Osteoblast (primary cell): ENCODE measurements at regions not wholly inside any gene's neighbourhood (a gene's known extent, or its start where the extent isn't known, plus 50 kb on each side); places are given as distances from the start of the nearest gene placed in this dataset.

Experiments
- DNase-seq: peaks from one replicate; pipeline ENCODE4 v3.0.0; 2011; ENCODE audit warnings: low spot score, mixed read lengths; ENCODE audit not compliant: insufficient read length; ENCODE audit errors: missing footprints
- H2AFZ ChIP-seq: 2 replicates; pipeline ENCODE4 v1.6.0; 2011; ENCODE audit warnings: mild to moderate bottlenecking, low read length
- H3K27ac ChIP-seq: 2 replicates; pipeline ENCODE4 v1.5.1; 2011; ENCODE audit warnings: mild to moderate bottlenecking, low read depth, low read length, moderate library complexity
- H3K27me3 ChIP-seq: 2 replicates; pipeline ENCODE4 v1.6.0; 2012; ENCODE audit warnings: mild to moderate bottlenecking, control low read depth, inconsistent platforms, low read length, moderate library complexity; ENCODE audit not compliant: insufficient read depth
- H3K36me3 ChIP-seq: 2 replicates; pipeline ENCODE4 v1.5.1; 2011; ENCODE audit warnings: mild to moderate bottlenecking, low read length, control low read depth, moderate library complexity; ENCODE audit not compliant: insufficient read depth
- H3K4me1 ChIP-seq: 2 replicates; pipeline ENCODE4 v1.5.1; 2011; ENCODE audit warnings: mild to moderate bottlenecking, low read length, control low read depth, moderate library complexity; ENCODE audit not compliant: insufficient read depth
- H3K4me2 ChIP-seq: 2 replicates; pipeline ENCODE4 v1.6.0; 2011; ENCODE audit warnings: mild to moderate bottlenecking, low read length; ENCODE audit not compliant: insufficient read depth
- H3K4me3 ChIP-seq: fragments of 200-600 bp; sonication (generic); 3 replicates; pipeline ENCODE4 v1.5.1; 2012; ENCODE audit warnings: mild to moderate bottlenecking, low read length, inconsistent platforms; ENCODE audit not compliant: insufficient read depth
- H3K79me2 ChIP-seq: 2 replicates; pipeline ENCODE4 v1.6.0; 2012; ENCODE audit warnings: mild to moderate bottlenecking, low read length, control low read depth, inconsistent platforms; ENCODE audit not compliant: insufficient read depth
- H3K9me3 ChIP-seq: 2 replicates; pipeline ENCODE4 v1.5.1; 2011; ENCODE audit warnings: low read depth, low read length, control low read depth
- H4K20me1 ChIP-seq: 2 replicates; pipeline ENCODE4 v1.6.0; 2012; ENCODE audit warnings: mild to moderate bottlenecking, low read length, control low read depth; ENCODE audit not compliant: insufficient read depth
- TF ChIP-seq, protein P1 (sequence below): IDR thresholded peaks from 2 replicates; pipeline ENCODE4 v1.5.1; 2011; ENCODE audit warnings: mild to moderate bottlenecking, low read depth, low read length, moderate library complexity; ENCODE audit errors: extremely low read depth

- no peak for DNase-seq
- Histone ChIP-seq H3K4me3 (no peak overlapping the region), H3K79me2 (no peaks in the 10 kb centered on the region), H3K4me1 (no peaks in the 10 kb centered on the region), H3K9me3 (no peaks in the 10 kb centered on the region), H3K4me2 (no peak overlapping the region), H4K20me1 (no peaks in the 10 kb centered on the region), H3K36me3 (no peaks in the 10 kb centered on the region), H2AFZ (no peak overlapping the region), H3K27me3 (no peaks in the 10 kb centered on the region), H3K27ac (no peak overlapping the region)
- TF ChIP-seq, protein P1, sequence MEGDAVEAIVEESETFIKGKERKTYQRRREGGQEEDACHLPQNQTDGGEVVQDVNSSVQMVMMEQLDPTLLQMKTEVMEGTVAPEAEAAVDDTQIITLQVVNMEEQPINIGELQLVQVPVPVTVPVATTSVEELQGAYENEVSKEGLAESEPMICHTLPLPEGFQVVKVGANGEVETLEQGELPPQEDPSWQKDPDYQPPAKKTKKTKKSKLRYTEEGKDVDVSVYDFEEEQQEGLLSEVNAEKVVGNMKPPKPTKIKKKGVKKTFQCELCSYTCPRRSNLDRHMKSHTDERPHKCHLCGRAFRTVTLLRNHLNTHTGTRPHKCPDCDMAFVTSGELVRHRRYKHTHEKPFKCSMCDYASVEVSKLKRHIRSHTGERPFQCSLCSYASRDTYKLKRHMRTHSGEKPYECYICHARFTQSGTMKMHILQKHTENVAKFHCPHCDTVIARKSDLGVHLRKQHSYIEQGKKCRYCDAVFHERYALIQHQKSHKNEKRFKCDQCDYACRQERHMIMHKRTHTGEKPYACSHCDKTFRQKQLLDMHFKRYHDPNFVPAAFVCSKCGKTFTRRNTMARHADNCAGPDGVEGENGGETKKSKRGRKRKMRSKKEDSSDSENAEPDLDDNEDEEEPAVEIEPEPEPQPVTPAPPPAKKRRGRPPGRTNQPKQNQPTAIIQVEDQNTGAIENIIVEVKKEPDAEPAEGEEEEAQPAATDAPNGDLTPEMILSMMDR: no peak
Observed at GRCh38 chr4:18242919-18243693, 221.6 kb upstream of the LCORL start.

DNA sequence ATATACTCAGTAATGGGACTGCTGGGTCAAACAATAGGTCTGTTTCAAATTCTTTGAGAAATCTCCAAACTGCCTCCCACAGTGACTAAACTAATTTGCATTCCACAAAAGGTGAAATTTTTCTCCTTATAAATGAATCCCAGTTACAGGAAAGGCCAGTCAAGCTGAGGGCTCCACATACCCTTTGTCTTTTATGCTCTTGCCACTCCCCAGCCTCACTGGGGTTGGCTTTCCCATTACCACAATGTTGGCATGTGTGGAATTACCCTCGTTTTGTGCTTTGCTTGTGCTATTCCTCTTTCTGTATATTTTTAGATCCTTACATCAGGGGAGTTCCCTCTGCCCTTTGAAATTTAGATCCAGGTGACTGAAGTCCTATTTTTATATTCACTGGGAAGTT is 220.2 kb upstream of the LCORL start:
- Histone ChIP-seq H3K4me3 (no peak overlapping the region), H3K4me1 (no peaks in the 10 kb centered on the region), H3K9me3 (no peaks in the 10 kb centered on the region), H3K27ac (no peak overlapping the region), H2AFZ (no peak overlapping the region), H4K20me1 (no peaks in the 10 kb centered on the region), H3K79me2 (no peaks in the 10 kb centered on the region), H3K27me3 (no peaks in the 10 kb centered on the region), H3K36me3 (no peaks in the 10 kb centered on the region), H3K4me2 (no peak overlapping the region)
- TF ChIP-seq, protein P1: no peak
- DNase-seq: no peak

DNA sequence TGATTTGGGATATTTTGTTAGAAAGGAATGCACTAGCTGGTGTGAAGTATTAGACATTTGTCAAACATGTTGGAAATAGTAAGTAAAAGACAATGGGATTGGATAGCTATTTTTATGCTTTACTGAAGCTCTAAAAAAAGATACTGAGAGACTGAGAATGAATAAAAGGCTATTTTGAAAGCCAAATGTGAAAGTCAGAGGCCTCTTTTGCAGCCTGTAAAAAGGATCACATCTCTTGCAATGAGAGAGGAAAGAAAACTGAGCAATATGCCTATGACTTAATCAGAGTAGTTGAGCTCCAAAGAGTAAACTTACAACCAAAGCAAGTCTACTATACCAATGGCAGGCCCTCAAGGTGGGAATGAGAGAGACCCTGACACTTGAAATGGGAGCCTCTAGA is 212.6 kb upstream of the LCORL start:
- Histone ChIP-seq H4K20me1 (no peaks in the 10 kb centered on the region), H3K27ac (no peak overlapping the region), H2AFZ (no peak overlapping the region), H3K4me1 (no peaks in the 10 kb centered on the region), H3K4me2 (no peak overlapping the region), H3K9me3 (peaks cover 1% of the 10 kb centered on the region), H3K36me3 (no peaks in the 10 kb centered on the region), H3K27me3 (no peaks in the 10 kb centered on the region), H3K4me3 (no peak overlapping the region), H3K79me2 (no peaks in the 10 kb centered on the region)
- TF ChIP-seq, protein P1: no peak
- no peak for DNase-seq

- Histone ChIP-seq H3K9me3 (peaks cover 1% of the 10 kb centered on the region), H3K4me2 (no peak overlapping the region), H4K20me1 (no peaks in the 10 kb centered on the region), H3K27ac (no peak overlapping the region), H3K36me3 (no peaks in the 10 kb centered on the region), H3K4me1 (no peaks in the 10 kb centered on the region), H3K27me3 (no peaks in the 10 kb centered on the region), H2AFZ (no peak overlapping the region), H3K79me2 (no peaks in the 10 kb centered on the region), H3K4me3 (no peak overlapping the region)
- TF ChIP-seq, protein P1: no peak
- no peak for DNase-seq
Observed at GRCh38 chr4:18231726-18232125, 210.2 kb upstream of the LCORL start.
